ENCODE measurements at regions not wholly inside any gene's neighbourhood (a gene's known extent, or its start where the extent isn't known, plus 50 kb on each side); places are given as distances from the start of the nearest gene placed in this dataset.

- TF ChIP-seq TSHZ2 (CRISPR knock-in tag; IDR thresholded peaks at IDR 0.05) = no peak
- TF ChIP-seq ZNF8 (CRISPR knock-in tag; IDR thresholded peaks at IDR 0.05) = no peak
- TF ChIP-seq ESRRG (CRISPR knock-in tag; IDR thresholded peaks at IDR 0.05) = no peak
Observed at GRCh38 chr4:34363842-34364241, 1880.5 kb downstream of the ARAP2 start (continued).

GRCh38 chr4:34365946-34366345, 1878.4 kb downstream of the ARAP2 start:
- ATAC-seq = no peak
- no peak for TF ChIP-seq CSRNP3 (CRISPR knock-in tag; IDR thresholded peaks at IDR 0.05)
- no peak for TF ChIP-seq CSDC2 (CRISPR knock-in tag; IDR thresholded peaks at IDR 0.05)
- TF ChIP-seq ZNF565 (CRISPR knock-in tag; conservative IDR thresholded peaks at IDR 0.05; ENCODE audit: low read depth) = no peak
- TF ChIP-seq ZFP30 (CRISPR knock-in tag; IDR thresholded peaks at IDR 0.05) = no peak
- TF ChIP-seq ZFP3 (CRISPR knock-in tag; IDR thresholded peaks at IDR 0.05) = no peak
- no peak for TF ChIP-seq GLIS3 (CRISPR knock-in tag; IDR thresholded peaks at IDR 0.05)
- no peak for TF ChIP-seq ZNF8 (CRISPR knock-in tag; IDR thresholded peaks at IDR 0.05)
- TF ChIP-seq ARNTL (CRISPR knock-in tag; IDR thresholded peaks at IDR 0.05; ENCODE audit: borderline replicate concordance, low read depth) = no peak
- no peak for TF ChIP-seq TOX (CRISPR knock-in tag; IDR thresholded peaks at IDR 0.05; ENCODE audit: borderline replicate concordance)
- no peak for TF ChIP-seq RARB (CRISPR knock-in tag; IDR thresholded peaks at IDR 0.05)
- no peak for TF ChIP-seq SNAI2 (CRISPR knock-in tag; IDR thresholded peaks at IDR 0.05)
- TF ChIP-seq ESRRG (CRISPR knock-in tag; IDR thresholded peaks at IDR 0.05) = no peak
- no peak for TF ChIP-seq TCF4 (CRISPR knock-in tag; IDR thresholded peaks at IDR 0.05; ENCODE audit: borderline replicate concordance)
- TF ChIP-seq PPARA (CRISPR knock-in tag; IDR thresholded peaks at IDR 0.05; ENCODE audit: borderline replicate concordance) = no peak
- TF ChIP-seq ZC3H10 (CRISPR knock-in tag; IDR thresholded peaks at IDR 0.05) = no peak
- no peak for TF ChIP-seq PATZ1 (CRISPR knock-in tag; IDR thresholded peaks at IDR 0.05; ENCODE audit: borderline replicate concordance)

GRCh38 chr4:34371676-34372075, 1872.6 kb downstream of the ARAP2 start:
- TF ChIP-seq ZFP30 (CRISPR knock-in tag; IDR thresholded peaks at IDR 0.05) = no peak
- TF ChIP-seq SNAI2 (CRISPR knock-in tag; IDR thresholded peaks at IDR 0.05) = no peak
- TF ChIP-seq PATZ1 (CRISPR knock-in tag; IDR thresholded peaks at IDR 0.05; ENCODE audit: borderline replicate concordance) = no peak
- no peak for TF ChIP-seq ESRRG (CRISPR knock-in tag; IDR thresholded peaks at IDR 0.05)
- no peak for TF ChIP-seq TCF4 (CRISPR knock-in tag; IDR thresholded peaks at IDR 0.05; ENCODE audit: borderline replicate concordance)
- no peak for TF ChIP-seq GLIS3 (CRISPR knock-in tag; IDR thresholded peaks at IDR 0.05)
- TF ChIP-seq TSHZ2 (CRISPR knock-in tag; IDR thresholded peaks at IDR 0.05) = no peak
- no peak for TF ChIP-seq BACH2 (CRISPR knock-in tag; IDR thresholded peaks at IDR 0.05; ENCODE audit: borderline replicate concordance)
- no peak for ATAC-seq

Data from SK-N-SH treated with all-trans-retinoic acid at 6 μM for 48 hours (cell line).